Stimulated activated CD8-positive, alpha-beta memory T cell treated with anti-CD3 and anti-CD28 coated beads, Interleukin-7, amount 100 ng/mL, for 24 hours (primary cell): ENCODE measurements at regions not wholly inside any gene's neighbourhood (a gene's known extent, or its start where the extent isn't known, plus 50 kb on each side); places are given as distances from the start of the nearest gene placed in this dataset.

ENCODE experiments used
- DNase-seq: peaks from one replicate; pipeline ENCODE4 v3.0.0-alpha.2; 2020; ENCODE audit warnings: low read depth

DNA sequence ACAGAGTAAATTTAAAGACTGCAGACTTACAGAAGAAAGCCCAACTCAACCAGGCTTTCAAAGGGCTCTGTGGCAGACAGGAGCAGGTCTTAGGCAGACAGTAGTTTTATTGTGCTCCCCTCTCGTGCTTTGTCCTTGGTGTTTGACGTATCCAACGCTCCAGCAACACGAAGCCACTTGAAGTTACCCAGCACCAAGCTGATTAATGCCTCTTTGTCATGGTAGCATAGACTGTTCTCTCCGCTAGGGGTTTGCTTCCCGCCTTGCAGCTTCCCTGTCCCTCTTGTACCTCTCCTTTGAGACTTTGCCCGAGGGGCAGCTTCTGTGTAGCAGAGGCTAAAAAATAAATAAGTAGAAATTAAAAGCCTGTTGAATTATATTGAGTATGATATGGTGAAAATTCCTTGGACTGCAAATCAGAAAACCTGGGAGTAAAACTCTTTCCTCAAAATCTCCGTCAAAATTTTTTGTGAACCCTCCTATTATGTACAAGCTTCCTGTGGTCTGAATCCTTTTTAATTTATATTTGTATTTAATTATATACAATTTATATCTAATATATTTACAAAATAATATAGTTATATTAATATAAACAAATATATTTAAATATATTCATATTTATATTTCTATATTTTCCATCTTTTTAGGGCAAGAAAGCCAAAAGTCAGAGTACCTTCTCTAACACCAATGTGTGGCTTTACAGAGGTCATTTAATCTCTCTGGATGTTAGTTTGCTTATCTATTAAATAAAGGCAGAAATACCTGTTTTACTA lies 405.4 kb downstream of the DMAC1 start:
- no peak for DNase-seq

DNA sequence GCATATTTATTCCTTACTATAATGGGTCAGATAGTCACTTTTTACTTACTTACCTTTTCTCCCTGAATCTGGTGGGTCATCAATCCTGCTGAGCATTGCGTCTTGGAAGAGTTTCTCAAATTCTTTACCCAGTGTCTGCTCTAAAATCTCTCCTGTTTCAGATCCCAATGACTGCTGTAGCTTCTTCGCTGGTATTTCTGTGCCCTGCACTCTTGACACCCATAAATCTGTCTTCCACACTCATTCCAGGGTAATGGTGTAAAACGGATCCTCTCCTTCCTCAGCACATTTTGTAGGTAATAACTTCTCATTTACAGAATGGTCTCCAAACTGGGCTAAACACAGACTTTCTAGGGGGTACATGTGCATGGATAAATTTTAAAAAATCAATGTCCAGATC lies 407.4 kb downstream of the DMAC1 start:
- DNase-seq, result no peak

DNA sequence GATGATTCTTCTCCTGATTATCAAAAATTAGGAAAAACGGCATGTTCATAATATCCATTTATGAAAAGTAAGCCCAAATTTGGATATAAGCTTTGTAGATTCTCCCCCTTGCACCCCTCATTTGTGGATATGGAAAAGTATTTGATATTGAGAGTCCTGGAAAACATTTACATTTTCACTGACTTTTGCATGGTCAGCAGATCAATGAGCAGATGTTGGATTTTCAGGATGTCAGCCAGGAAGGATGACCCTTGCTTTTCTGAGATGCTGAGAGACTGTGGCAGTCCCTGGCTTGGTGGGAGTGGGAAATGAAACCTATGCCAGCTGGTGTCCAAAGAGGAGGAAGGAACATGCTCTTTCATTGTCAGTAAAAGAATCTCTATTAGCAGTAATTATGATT lies 410.8 kb downstream of the DMAC1 start:
- DNase-seq, result no peak

DNA sequence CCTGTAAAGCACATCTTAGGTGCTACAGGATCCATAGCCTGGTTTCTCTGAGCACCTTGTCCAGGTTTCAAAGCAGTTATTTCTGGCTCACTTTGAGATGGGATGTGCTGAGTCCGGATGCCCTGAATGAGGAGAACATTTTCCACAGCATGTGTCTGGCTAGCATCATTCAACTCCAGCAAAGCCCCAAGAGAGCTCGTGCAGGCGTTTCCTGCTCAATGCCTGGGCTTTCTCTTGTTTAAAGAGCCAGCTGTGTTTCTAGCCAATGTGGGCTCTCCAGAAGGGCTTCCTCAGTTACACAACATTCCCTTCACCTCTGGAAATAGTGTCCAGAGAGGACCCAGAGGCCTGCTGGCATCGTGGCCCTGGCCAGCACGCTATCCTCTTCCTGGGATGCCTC lies 411.7 kb downstream of the DMAC1 start:
- no peak for DNase-seq

DNA sequence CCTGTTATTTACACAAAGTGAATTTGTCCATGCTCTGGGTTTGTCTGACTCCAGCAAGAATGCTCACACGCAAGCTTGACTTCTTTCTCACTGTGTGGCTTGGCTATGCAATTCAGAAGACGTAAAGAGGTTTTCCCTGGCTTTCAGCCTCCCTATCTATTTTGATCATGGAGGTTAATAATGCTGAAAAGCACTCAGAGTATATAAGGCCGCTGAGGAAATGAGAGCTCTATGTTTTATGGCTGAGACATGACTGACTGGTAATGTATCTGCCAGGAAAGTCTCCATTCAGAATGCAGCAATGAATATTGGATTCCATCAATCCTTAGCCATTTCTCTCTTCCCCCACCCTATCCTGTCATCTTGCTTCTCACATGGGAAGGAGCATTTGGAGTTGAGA lies 417.3 kb downstream of the DMAC1 start:
- DNase-seq, result no peak

DNA sequence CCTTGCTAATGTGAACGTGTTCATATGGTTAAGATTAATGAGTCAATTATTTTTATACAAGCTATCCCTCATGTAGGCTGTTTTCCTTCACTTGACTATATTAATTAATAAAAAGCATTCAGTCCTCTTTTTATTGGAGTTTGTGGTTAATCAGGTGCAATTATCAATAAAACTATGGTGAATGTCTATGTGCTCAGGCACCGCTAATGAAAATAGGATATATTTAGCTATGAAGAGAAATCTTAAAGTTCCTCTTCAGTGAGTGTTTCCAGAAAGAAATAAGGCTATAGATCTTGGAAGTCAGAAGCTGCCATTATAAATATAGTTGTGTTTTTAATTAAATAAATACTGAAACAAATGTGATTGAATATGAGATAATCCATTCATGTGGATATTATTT lies 422.1 kb downstream of the DMAC1 start:
- DNase-seq, result no peak

DNA sequence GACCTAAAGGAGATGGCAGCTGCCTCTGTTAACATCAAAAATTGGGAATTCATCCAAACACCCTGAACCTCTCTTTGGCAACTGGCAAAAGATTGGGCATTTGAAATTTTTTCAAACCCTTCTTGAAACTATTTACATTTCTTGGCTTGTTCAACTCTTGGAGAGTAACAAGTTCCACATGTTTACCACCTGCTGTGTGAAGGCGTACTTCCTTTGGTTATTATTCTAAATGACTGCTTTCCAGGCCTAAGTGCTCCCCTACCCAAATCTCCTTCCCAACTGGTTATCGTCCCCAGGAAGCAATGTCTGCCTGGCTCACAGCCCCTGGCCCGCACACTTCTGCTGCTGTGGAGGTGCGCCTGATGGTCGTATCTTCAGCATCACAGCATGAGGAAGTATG lies 422.7 kb downstream of the DMAC1 start:
- no peak for DNase-seq

DNA sequence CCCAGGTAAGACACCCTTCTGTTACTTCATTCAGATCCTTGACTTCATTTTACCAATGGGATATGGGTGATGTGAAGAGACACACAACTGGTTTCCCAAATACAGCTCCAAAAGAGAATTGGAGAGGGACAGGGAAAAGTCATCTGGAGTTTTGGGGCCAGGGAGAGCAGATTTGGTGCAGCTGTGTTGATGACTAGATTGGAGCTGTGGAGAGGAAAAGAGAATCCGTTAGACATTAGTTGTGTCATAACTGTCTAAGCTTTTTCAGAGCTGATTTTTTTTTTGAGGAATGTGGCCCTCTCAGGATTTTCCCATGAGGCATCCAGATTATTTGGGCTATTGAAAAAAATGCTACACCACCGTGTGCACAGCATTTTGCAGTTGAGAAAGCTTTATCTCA lies 423.4 kb downstream of the DMAC1 start:
- no peak for DNase-seq

DNA sequence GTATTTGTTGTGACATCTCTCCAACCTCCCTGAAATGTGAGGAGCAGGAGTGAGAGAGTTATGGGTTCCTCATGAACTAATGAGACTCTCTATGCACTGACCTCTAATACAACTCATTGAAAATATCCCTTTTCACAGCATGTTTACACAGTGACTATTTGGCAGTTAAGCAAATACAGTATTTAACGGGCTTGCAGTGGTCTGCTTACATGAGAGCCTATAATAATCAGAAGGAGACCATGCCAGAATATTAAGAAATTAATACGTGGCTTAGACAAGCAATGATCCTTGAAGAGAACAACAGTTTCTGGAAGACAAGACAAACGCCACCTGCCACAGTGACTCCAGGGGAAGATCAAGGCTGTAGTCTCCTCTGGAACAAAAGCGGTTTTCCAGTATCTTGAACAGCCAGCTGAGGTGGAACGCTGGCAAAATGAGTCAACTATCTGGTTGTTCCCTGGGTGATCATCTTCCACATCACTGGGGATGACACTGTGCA lies 424.5 kb downstream of the DMAC1 start:
- no peak for DNase-seq

DNA sequence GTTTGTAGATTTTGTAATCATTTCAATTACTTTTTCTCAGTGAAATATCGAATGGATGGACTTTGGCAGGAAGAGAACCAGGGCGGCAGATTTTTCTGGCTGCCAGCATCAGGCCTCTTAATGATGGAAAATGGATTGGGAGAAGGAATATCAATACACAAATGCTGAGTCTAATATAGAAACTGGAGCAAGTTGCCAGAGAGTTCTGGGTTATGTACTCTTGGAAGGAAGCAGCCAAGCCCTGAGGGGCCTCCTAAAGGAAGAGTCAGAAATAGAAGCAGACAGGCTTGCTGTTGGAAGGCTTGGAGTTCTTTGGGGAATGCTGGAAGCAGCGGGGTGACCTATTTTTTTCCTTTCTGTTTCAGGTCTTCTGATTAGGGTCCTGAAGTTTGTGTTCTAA lies 428.6 kb downstream of the DMAC1 start:
- DNase-seq, result no peak

DNA sequence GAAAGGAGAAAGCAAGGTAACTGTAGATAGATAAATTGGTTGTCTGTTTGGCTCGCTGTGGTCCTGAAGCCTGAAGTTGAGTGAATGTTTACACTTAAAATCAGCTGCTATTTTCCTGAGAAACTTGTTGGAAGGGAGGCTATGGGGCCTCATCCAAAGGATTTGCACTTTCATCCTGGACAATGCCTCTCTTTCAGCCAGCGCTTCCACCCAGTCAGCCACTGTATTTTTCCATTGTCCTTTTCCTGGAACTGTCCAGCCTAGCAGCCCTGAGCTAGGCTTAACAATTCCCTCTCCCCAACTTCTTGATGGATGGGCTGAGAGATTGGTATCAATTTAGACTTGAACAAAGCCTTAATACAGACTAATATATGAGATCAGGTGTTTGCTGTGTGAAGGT lies 429.2 kb downstream of the DMAC1 start:
- no peak for DNase-seq

DNA sequence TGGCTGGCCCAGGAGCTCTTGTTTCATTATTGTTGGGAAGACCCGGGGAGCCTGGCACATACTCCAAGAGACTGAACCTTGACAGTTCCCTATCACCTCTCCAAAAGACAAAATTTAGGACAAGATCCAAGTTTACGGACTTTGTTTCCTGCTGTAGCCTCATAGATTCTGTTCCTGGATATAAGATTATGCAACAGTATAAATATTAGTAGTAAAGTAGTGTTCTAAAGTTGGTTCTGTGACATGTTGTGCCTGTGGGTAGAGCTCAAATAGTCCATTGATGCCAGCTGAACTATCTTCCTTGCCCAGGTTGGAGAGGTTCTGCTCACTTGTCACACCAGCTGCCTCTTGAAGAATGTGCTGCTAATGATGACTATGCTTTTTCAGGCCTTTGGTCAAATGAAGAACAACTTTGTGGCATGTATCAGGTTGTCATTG lies 430.2 kb downstream of the DMAC1 start:
- DNase-seq, result no peak

DNA sequence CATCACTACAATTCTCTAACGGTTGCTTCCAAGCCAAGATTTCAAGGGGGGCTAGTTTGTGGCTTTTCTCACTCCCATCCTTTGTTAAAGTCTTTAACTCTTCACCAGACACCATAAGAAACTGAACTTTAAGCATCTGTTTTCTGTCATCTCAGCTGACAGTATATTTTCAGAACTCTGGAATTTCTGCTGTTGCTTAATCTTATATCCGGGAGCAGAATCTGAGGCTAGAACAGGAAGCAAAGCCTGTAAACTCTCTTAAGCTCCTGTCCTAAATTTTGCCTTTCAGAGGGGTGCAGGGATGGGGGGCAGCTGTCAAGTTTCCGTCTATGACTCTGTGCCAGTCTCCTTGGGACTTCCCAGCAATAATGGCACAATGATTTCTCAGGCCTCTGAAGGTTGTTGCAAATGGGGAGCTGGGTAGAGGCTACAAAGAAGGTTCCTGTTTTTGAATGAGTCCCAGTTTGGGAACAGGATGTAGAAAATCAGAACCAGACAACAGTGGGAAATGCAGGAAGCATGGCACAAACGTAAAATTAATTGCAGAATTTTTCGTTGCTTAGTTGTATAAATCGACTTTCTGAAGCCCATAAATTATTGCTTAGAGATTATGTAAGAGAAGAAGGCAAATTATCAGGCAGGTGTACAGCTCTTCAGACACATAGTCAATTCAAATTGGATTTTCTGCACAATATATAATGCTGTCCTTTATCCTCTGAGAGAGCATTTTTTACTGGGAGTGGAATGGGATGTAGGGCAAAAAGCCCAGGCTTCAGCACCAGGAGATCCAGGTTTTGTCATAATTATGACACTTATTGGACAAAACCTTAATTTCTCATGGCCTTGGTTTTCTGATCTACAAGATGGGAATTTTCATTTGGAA lies 430.9 kb downstream of the DMAC1 start:
- DNase-seq, result no peak

DNA sequence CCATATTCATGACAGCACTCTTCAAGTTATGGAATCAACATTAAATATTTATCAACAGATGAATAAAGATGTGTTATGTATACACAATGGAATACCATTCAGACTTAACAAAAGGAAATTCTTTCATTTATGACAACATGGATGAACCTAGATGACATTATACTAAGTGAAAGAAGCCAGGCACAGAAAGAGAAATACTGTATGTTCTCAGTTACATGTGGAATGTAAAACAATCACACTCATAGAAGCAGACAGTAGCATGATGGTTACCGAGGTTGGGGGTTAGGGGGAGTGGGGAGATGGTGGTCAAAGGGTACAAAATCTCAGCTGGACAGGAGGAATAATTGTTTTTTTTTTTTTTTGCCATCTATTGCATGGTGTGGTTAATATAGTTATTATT lies 431.9 kb downstream of the DMAC1 start:
- no peak for DNase-seq

DNA sequence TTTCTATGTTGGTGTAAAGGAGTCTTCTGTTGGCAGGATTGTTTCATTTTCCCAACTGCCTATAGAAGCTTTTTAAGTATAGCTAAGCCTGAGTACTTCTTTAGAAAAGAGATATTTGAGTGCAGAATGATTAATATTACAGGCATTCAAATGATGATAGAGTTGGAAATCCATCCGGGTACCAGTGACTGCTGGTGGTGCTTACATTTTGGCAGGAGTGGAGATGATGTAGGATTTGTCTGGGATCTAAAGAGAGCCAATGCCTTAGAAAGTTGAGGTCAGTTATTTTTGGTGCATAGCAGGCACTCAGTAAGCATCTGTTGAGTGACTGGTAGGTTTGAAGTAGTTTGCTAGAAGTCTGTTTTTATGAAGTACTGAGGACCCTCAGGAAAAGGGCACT lies 433.5 kb downstream of the DMAC1 start:
- DNase-seq, result no peak

DNA sequence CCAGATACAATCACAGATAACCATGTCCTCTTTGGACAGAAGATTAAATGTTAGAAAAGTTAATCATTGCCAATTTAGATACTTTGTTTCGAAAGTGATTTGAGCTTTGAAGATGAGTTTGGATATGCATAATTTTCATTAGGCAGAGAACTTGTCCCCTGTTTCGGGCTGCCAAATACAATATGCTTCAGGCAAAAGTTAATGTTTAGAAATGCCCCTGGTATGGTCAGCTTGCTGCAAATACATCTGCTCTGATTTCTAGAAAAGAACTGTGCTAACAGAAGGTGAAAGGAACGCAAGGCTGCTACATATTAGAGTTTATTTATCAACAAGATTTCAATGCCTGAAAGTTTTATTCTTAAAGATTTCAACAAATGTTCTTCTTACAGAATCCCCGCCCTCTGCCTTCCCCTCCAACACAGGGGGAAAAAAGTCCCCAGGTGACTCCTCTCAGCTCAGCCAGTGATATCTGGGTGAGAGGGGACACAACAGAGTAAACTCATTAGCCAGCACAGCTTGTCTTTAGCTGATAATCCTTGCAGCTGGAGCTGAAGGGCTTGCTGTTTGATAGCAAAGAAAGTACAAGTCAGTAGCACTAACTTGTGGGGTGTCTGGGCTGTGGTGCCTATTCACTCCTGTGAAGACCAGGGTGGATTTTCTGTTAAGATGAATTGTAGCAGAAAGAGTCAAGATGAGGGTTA lies 435.7 kb downstream of the DMAC1 start:
- no peak for DNase-seq

DNA sequence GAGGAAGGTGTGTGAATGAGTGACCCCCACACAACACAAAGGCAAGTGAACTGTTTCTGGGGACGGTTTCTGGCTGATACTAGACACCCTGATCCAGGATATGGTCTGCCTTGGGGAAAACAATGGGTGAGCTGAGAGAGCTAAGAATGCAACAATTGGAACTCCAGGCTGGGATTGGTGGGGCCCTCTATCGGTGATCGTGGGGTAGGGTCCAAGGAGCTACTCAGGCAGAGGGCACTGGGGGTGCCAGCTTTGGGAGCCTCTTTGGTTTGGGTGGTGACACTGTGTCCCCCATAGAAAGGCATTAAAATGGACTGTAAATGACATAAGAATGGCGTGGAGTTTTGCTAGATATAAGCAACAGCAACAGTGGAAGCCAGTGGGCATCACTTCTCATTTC lies 439.1 kb downstream of the DMAC1 start:
- DNase-seq, result no peak

DNA sequence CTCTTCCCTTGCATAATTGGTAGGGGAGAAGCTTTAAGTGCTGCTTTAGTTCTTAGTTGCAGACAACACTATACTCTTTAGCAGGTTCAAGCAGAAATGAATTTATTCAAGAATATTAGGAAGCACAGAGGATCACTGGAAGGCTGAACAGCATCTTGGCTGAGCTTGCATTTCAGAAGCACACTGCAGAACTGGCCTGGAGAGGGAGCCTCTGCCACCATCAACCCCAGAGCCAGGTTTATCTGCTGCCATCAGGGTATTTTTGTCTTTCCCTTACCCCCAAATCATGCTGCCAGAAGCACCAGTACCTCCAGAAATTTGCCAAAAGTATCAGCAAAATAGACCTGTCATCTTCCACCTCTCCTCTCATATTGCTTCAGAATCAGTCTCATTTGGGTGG lies 440.7 kb downstream of the DMAC1 start:
- DNase-seq, result no peak

DNA sequence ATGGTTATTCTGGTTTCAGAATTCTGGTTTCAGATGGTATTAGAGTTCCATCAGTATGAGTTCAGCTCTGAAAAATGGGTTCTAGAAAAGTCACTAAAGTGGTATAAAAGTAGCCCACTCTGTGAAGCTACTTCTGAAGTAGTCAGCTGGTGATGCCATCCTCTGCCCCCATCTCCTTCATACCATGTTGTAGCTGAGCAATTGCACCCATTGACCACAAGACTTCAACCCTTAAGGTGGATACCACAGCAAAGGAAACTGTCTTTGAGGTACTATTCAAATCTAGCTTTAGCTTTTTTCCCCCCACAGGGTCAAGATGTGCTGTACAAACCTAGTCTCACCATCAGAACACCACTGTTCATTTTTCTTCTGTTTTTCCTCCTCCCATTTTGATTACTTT lies 444.9 kb downstream of the DMAC1 start:
- no peak for DNase-seq

DNA sequence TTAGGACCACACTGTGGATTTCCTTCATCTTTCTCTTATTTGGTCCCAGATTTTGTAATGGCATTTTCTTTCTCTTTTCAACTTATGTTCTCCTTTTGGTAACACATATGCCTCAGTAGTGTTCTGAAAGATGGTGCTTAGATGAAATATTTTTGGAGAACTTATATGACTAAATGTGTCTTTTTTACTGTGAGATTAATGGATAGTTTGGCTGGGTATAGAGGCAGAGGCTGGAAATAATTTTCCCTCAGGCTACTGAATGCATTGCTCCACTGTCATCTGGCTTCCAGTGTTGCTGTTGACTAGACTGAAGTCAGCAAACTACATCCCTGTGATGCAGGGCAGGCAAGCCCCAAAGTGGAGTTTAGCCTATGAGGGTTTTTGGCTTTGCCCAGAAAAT lies 450.9 kb downstream of the DMAC1 start:
- no peak for DNase-seq

DNA sequence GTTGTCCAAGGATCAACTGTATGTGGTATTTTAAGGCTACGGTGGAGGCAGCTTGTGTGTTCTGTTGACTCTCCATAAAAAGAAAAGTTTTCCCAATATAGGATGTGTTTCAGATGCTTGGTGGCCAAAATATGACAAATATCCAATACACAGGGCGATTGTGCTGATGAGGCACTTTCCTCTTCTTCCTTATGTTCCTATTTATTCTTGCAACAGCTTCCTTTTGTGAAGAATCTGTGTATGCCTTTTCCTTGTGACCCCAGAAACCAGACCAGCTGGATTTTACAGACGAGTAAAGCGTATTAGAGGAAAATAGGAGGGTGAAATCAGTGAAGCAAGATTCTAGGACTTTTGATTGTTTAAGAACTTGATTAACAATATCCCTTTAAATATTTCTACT lies 452.0 kb downstream of the DMAC1 start:
- no peak for DNase-seq

DNA sequence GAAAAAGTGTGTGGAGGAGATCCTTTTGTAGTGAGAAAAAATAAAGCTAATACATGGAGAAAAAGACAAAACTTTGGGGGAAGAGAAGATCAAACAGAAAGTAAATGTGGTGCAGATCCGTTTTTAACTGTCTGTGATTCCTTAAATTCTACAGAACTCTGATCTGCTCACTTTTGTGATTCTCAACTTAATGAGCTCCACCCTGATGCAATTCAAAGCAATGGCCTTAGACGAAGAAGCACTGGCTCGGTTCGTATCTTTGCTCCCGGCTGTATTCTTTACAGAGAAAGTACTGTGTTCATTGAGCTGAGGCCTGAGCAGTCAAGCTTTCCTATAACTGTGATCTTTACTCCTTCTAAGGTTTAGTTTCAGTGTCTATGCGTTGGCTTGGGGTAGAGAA lies 453.4 kb downstream of the DMAC1 start:
- DNase-seq, result no peak

DNA sequence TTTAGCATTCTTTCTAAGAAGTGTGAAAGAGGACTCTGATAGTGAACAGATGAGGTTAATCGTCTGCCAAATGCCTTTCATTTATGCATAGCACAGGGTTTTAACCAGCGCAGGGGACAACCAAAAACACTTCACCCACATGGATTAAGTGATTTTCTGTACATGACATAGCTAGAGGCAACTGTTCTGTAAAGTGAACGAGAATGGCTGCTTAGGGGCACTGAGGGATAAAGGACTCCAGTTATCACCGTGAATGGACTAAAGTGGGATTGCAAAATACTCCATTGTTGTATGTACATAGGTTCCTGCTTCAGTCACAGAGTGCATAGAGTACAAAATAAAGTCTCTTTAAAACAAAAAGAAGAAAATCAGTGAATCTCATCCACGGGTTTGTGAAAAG lies 456.8 kb downstream of the DMAC1 start:
- no peak for DNase-seq
